GM21737 (cell line): ENCODE measurements at regions not wholly inside any gene's neighbourhood (a gene's known extent, or its start where the extent isn't known, plus 50 kb on each side); places are given as distances from the start of the nearest gene placed in this dataset.

Source experiments
- ATAC-seq: cut with Tn5 transposase; IDR thresholded peaks from one replicate; pipeline ENCODE4 v1.9.1; 2021; ENCODE audit warnings: mild to moderate bottlenecking, moderate library complexity; ENCODE audit not compliant: unreplicated experiment

- ATAC-seq, result no peak
Measured at GRCh38 chr9:75408391-75408790, 320.1 kb downstream of the OSTF1 start.

- ATAC-seq, result no peak
Measured at GRCh38 chr9:75410405-75410804, 322.1 kb downstream of the OSTF1 start.

- ATAC-seq, result no peak
Measured at GRCh38 chr9:75414371-75415160, 326.3 kb downstream of the OSTF1 start.

- no peak for ATAC-seq
Measured at GRCh38 chr9:75417471-75417870, 329.2 kb downstream of the OSTF1 start.

GRCh38 chr9:75418518-75418917 lies 330.2 kb downstream of the OSTF1 start:
- ATAC-seq, result no peak

- no peak for ATAC-seq
Measured at GRCh38 chr9:75422944-75423522, 334.7 kb downstream of the OSTF1 start.

GRCh38 chr9:75429531-75430475 lies 341.5 kb downstream of the OSTF1 start:
- no peak for ATAC-seq

GRCh38 chr9:75431375-75431774 lies 343.1 kb downstream of the OSTF1 start:
- ATAC-seq, result no peak

GRCh38 chr9:75432386-75432785 lies 344.1 kb downstream of the OSTF1 start:
- ATAC-seq, result no peak

- ATAC-seq, result no peak
Measured at GRCh38 chr9:75432888-75433287, 344.6 kb downstream of the OSTF1 start.

- ATAC-seq, result no peak
Measured at GRCh38 chr9:75438716-75439115, 350.4 kb downstream of the OSTF1 start.

GRCh38 chr9:75440914-75441313 lies 352.6 kb downstream of the OSTF1 start:
- ATAC-seq, result no peak

- no peak for ATAC-seq
Measured at GRCh38 chr9:75445144-75445543, 356.8 kb downstream of the OSTF1 start.

- no peak for ATAC-seq
Measured at GRCh38 chr9:75447281-75447680, 359.0 kb downstream of the OSTF1 start.

GRCh38 chr9:75448281-75448680 lies 360.0 kb downstream of the OSTF1 start:
- no peak for ATAC-seq

GRCh38 chr9:75448955-75449354 lies 360.6 kb downstream of the OSTF1 start:
- ATAC-seq, result no peak

GRCh38 chr9:75451045-75451444 lies 362.7 kb downstream of the OSTF1 start:
- no peak for ATAC-seq

- no peak for ATAC-seq
Measured at GRCh38 chr9:75451505-75451904, 363.2 kb downstream of the OSTF1 start.

GRCh38 chr9:75452512-75452911 lies 364.2 kb downstream of the OSTF1 start:
- no peak for ATAC-seq

GRCh38 chr9:75454043-75454442 lies 365.7 kb downstream of the OSTF1 start:
- ATAC-seq, result no peak

GRCh38 chr9:75454891-75455290 lies 366.6 kb downstream of the OSTF1 start:
- ATAC-seq, result no peak
